ENCODE measurements at regions not wholly inside any gene's neighbourhood (a gene's known extent, or its start where the extent isn't known, plus 50 kb on each side); places are given as distances from the start of the nearest gene placed in this dataset.
A peak's percentile ranks its signal among the peaks of the same experiment; 100 is the strongest.

GRCh38 chr2:163266772-163267171 is 428.2 kb upstream of the KCNH7 start:
- DNase-seq (ENCODE audit: low read depth in 2 of 2): peak; percentile 90 to 92

GRCh38 chr2:163265562-163265961 is 427.0 kb upstream of the KCNH7 start:
- DNase-seq (ENCODE audit: low read depth in 2 of 2): no peak

GRCh38 chr2:163264341-163264740 is 425.8 kb upstream of the KCNH7 start:
- peak; percentile 37 to 40 for DNase-seq (ENCODE audit: low read depth in 2 of 2)

- no peak for DNase-seq (ENCODE audit: low read depth in 2 of 2)
Measured at GRCh38 chr2:163259489-163259888, 420.9 kb upstream of the KCNH7 start.

- DNase-seq (ENCODE audit: low read depth in 2 of 2): no peak
Measured at GRCh38 chr2:163255086-163255485, 416.5 kb upstream of the KCNH7 start.

GRCh38 chr2:163253621-163254285 is 415.2 kb upstream of the KCNH7 start:
- no peak for DNase-seq (ENCODE audit: low read depth in 2 of 2)

- no peak for DNase-seq (ENCODE audit: low read depth in 2 of 2)
Measured at GRCh38 chr2:163252199-163252598, 413.6 kb upstream of the KCNH7 start.

GRCh38 chr2:163248376-163249253 is 410.0 kb upstream of the KCNH7 start:
- no peak for DNase-seq (ENCODE audit: low read depth in 2 of 2)

- DNase-seq (ENCODE audit: low read depth in 2 of 2): no peak
Measured at GRCh38 chr2:163247847-163248220, 409.3 kb upstream of the KCNH7 start.

- DNase-seq (ENCODE audit: low read depth in 2 of 2): no peak
Measured at GRCh38 chr2:163247156-163247846, 408.7 kb upstream of the KCNH7 start.

GRCh38 chr2:163246135-163246534 is 407.6 kb upstream of the KCNH7 start:
- no peak for DNase-seq (ENCODE audit: low read depth in 2 of 2)

- DNase-seq (ENCODE audit: low read depth in 2 of 2): no peak
Measured at GRCh38 chr2:163236553-163236952, 398.0 kb upstream of the KCNH7 start.

GRCh38 chr2:163231666-163232065 is 393.1 kb upstream of the KCNH7 start:
- DNase-seq (ENCODE audit: low read depth in 2 of 2): no peak

- DNase-seq (ENCODE audit: low read depth in 2 of 2): peak; percentile 49 to 52
Measured at GRCh38 chr2:163213661-163214081, 375.1 kb upstream of the KCNH7 start.

GRCh38 chr2:163210430-163210918 is 371.9 kb upstream of the KCNH7 start:
- peak; percentile 47 to 49 for DNase-seq (ENCODE audit: low read depth in 2 of 2)

GRCh38 chr2:163207693-163208370 is 369.3 kb upstream of the KCNH7 start:
- DNase-seq (ENCODE audit: low read depth in 2 of 2): no peak

GRCh38 chr2:163205589-163206254 is 367.2 kb upstream of the KCNH7 start:
- no peak for DNase-seq (ENCODE audit: low read depth in 2 of 2)

- peak; percentile 51 to 57 for DNase-seq (ENCODE audit: low read depth in 2 of 2)
Measured at GRCh38 chr2:163200741-163201140, 362.2 kb upstream of the KCNH7 start.

GRCh38 chr2:163198972-163199371 is 360.4 kb upstream of the KCNH7 start:
- DNase-seq (ENCODE audit: low read depth in 2 of 2): no peak

GRCh38 chr2:163198007-163198406 is 359.4 kb upstream of the KCNH7 start:
- no peak for DNase-seq (ENCODE audit: low read depth in 2 of 2)

GRCh38 chr2:163191372-163191771 is 352.8 kb upstream of the KCNH7 start:
- DNase-seq (ENCODE audit: low read depth in 2 of 2): peak in 1 of 2 experiments; percentile 8
